ENCODE measurements at regions not wholly inside any gene's neighbourhood (a gene's known extent, or its start where the extent isn't known, plus 50 kb on each side); places are given as distances from the start of the nearest gene placed in this dataset.

DNA sequence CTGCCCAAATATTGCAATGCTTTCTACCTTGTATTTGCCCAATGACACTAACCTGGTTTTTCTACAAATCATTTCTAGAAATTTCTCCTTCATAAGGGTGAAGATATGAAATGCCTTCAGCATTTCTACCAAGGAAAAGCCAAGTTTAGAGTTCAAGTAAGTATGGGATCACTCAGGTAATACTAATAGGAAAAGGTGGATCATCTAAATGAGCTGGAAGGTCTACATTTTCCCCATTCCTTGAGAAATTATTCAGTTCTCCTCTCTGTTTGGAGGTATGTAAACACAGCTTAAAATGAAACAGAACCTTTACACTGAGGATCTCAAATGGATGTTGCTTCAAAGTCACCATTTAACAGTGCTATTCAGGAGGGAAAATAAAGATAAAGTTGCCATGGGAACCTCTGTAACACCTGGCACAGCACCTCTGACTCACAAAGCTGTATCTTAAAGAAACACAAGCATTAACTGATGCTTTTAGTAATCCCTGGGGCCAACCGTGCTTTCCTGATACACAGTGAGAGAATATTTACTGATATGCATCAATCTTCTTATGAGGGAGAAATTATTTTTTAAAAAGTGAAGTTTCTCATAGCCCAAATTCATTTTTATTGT, 161.3 kb downstream of the DRD1 start:
- Mint-ChIP-seq H3K4me1 (no peaks in the 10 kb centered on the region), H3K27me3 (no peaks in the 10 kb centered on the region), H3K36me3 (no peaks in the 10 kb centered on the region), H3K9me3 (peaks cover 11% of the 10 kb centered on the region), H3K27ac (no peak overlapping the region), H3K4me3 (no peak overlapping the region)
- ATAC-seq: no peak

DNA sequence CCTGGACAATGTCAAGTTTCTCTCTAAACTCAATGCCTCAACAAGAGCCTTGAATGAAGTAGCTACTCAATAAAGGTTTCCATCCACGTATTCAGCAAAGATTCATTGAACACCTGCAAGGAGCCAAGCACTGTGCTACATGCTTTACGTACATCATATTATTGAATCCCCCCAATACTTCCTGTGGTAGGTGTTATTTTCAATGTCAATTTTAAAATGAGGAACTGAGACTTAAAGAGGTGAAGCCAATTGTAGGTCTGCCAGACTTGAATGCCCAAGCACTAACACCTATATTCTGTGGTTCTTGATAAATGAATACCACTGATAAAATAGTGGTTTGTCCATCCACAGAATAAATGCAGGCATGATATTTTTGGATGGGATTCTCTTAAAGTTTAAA, 162.3 kb downstream of the DRD1 start:
- no peak overlapping the region for H3K4me3 Mint-ChIP-seq
- H3K27ac Mint-ChIP-seq: no peak overlapping the region
- ATAC-seq: no peak
- H3K36me3 Mint-ChIP-seq: no peaks in the 10 kb centered on the region
- no peaks in the 10 kb centered on the region for H3K4me1 Mint-ChIP-seq
- H3K9me3 Mint-ChIP-seq: peaks cover 10% of the 10 kb centered on the region
- H3K27me3 Mint-ChIP-seq: no peaks in the 10 kb centered on the region

DNA sequence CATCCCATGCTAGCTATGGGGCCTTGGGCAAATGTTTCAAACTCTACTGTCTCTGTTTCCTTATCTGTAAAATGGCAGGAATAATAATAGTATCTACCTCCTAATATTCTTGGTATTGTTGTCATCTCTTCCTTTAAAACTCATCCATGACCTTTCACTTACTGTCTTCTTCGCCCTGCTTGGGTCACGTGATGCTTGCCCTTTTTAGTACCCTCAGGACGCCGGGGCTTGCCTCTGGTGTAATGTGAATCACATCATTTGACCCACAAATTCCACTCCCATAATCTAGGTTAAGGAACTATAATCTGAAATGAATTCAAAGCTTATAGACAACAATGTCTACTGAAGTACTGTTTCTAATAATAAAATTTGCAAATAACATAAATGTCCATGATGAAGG, 162.7 kb downstream of the DRD1 start:
- Mint-ChIP-seq H3K27ac (no peak overlapping the region), H3K27me3 (no peaks in the 10 kb centered on the region), H3K4me3 (no peak overlapping the region), H3K9me3 (peaks cover 10% of the 10 kb centered on the region), H3K4me1 (no peaks in the 10 kb centered on the region), H3K36me3 (no peaks in the 10 kb centered on the region)
- no peak for ATAC-seq

DNA sequence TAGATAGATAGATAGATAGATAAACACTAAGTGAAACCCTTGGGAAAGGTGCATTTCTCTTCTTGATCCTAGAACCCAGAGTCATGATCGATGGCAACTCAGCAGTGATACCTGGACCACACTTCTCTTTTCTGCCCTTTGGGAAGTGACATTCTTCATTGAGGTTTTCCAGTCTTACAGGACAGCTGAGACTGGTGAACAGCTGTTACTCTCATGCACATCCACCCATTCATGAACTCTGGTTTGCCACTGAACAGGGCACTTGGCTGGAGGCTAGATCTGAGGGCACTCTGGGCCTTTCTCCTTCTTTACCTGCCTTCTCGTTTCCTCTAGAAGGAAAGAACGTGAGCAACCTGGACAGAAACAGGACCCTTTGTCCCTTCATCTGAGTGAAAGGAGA, 164.5 kb downstream of the DRD1 start:
- H3K27me3 Mint-ChIP-seq: no peaks in the 10 kb centered on the region
- ATAC-seq: no peak
- H3K4me3 Mint-ChIP-seq: no peak overlapping the region
- H3K4me1 Mint-ChIP-seq: no peaks in the 10 kb centered on the region
- H3K9me3 Mint-ChIP-seq: peaks cover 10% of the 10 kb centered on the region
- no peaks in the 10 kb centered on the region for H3K36me3 Mint-ChIP-seq
- H3K27ac Mint-ChIP-seq: no peak overlapping the region

DNA sequence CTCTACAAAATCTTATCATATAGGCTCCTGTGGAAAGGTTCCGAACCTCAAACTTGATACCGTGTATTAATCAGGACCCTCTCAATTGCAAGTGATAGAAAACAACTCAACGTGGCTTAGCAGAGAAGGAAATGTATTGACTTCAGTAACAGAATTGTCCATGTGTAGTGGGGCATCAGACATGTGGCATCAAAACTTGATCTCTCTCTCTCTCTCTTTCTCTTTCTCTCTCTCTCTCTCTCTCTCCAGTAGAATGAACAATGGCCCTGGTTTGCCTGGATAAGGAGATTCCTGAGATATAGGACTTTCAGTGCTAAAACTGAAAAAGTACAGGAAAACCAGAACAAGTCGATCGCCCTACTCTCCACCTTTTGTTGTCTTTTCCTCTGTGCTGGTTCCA, 168.2 kb downstream of the DRD1 start:
- H3K9me3 Mint-ChIP-seq: peaks cover 11% of the 10 kb centered on the region
- no peaks in the 10 kb centered on the region for H3K27me3 Mint-ChIP-seq
- H3K36me3 Mint-ChIP-seq: no peaks in the 10 kb centered on the region
- H3K27ac Mint-ChIP-seq: no peak overlapping the region
- H3K4me3 Mint-ChIP-seq: no peak overlapping the region
- no peak for ATAC-seq
- H3K4me1 Mint-ChIP-seq: no peaks in the 10 kb centered on the region

DNA sequence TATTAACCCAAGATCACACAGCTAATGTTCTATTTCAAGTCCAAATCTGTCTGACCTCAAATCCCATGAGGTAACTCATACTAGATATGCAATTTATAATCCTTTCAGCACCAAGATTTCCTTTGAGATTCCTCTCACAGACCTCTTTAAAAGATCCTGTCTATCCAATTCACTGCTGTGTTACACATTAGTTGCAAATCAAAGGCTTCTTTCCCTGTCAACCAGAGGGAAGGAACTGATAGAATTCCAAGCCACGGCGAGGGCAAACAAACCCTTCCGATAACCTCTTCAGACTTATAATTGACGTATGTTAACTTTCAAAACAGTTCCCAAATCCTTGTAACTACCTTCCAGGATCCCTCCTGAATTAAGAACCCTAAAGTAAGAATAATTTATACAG, 168.9 kb downstream of the DRD1 start:
- no peak overlapping the region for H3K4me3 Mint-ChIP-seq
- H3K27me3 Mint-ChIP-seq: no peaks in the 10 kb centered on the region
- H3K27ac Mint-ChIP-seq: no peak overlapping the region

DNA sequence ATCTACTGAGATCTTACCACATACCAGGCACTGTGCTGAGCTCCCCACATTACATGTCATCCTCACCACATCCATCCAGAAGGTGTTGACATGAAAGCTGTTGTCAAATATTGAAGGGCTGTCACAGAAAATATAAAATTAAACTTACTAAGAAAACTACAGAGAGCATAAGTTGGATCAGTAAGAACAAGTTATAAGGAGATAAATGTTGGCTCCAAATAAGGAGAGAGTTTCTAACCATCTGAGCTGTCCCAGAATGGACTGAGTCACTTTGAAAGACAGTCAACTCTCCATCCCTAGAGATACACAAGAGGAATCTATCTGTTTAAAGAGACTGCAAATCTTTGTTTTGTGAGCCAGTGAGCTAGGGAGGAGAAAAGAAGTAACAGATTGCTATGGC, 169.8 kb downstream of the DRD1 start:
- no peaks in the 10 kb centered on the region for H3K36me3 Mint-ChIP-seq
- H3K9me3 Mint-ChIP-seq: peaks cover 11% of the 10 kb centered on the region
- H3K27me3 Mint-ChIP-seq: no peaks in the 10 kb centered on the region
- ATAC-seq: no peak
- no peaks in the 10 kb centered on the region for H3K4me1 Mint-ChIP-seq
- H3K4me3 Mint-ChIP-seq: no peak overlapping the region
- H3K27ac Mint-ChIP-seq: no peak overlapping the region

More for the DNA sequence above, 168.9 kb downstream of the DRD1 start:
- no peak for ATAC-seq
- Mint-ChIP-seq H3K36me3 (no peaks in the 10 kb centered on the region), H3K9me3 (peaks cover 13% of the 10 kb centered on the region), H3K4me1 (no peaks in the 10 kb centered on the region)

DNA sequence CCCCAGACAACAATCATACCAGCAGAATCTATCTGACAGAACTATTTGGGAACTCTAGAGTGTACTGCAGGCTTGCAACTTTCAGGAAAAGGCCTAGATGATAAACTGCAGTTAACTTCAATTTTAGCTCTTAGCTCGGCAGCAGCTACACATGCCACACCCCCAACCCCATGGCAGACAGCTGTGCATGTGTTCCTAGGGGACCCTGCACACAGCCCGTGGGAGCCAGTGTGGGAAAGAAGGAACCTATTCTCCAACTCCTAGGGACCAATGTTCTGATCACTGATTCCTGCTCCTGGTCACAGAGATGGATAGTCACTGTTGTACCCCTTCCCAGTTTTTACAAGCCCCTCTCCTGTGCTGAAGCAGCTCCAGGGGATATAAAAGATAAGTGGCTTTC, 179.6 kb downstream of the DRD1 start:
- Mint-ChIP-seq H3K27me3 (no peaks in the 10 kb centered on the region), H3K9me3 (peaks cover 2% of the 10 kb centered on the region), H3K4me1 (no peaks in the 10 kb centered on the region), H3K36me3 (no peaks in the 10 kb centered on the region), H3K27ac (no peak overlapping the region), H3K4me3 (no peak overlapping the region)
- no peak for ATAC-seq

DNA sequence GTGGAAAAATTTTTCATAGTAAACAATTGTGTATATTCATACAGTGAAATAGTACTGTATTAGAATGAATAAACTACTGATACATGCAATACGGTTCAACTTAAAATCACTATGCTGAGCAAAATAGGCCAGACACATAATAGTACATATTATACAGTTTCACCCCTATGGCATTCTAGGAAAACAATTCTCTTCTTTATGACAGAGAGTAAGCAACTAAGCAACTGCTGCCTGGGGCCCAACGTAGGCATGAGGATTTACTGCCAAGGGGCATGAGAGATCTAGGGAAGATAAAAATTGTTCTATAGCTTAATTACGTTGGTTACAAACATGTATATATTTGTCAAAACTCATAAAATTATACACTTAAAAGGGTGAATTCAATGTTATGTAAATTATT, 180.2 kb downstream of the DRD1 start:
- Mint-ChIP-seq H3K4me1 (no peaks in the 10 kb centered on the region), H3K27ac (no peak overlapping the region), H3K27me3 (no peaks in the 10 kb centered on the region), H3K36me3 (no peaks in the 10 kb centered on the region), H3K9me3 (peaks cover 2% of the 10 kb centered on the region), H3K4me3 (no peak overlapping the region)
- ATAC-seq: no peak

DNA sequence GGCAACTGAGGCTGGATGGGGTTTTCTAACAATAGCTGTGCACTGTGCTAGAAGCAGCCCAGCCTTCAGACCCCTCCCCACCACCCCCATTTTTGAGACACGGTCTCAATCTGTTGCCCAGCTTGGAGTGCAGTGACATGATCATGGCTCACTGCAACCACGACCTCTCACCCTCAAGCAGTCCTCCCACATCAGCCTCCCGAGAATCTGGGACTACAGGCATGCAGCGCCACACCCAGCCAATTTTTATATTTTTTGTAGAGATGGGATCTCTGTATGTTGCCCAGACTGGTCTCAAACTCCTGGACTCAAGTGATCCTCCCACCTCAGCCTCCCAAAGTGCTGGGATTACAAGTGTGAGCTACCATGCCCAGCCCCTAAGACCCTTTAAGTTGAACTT, 182.5 kb downstream of the DRD1 start:
- Mint-ChIP-seq H3K27me3 (no peaks in the 10 kb centered on the region), H3K27ac (no peak overlapping the region), H3K4me1 (no peaks in the 10 kb centered on the region), H3K9me3 (peaks cover 2% of the 10 kb centered on the region), H3K4me3 (no peak overlapping the region), H3K36me3 (no peaks in the 10 kb centered on the region)
- ATAC-seq: no peak

DNA sequence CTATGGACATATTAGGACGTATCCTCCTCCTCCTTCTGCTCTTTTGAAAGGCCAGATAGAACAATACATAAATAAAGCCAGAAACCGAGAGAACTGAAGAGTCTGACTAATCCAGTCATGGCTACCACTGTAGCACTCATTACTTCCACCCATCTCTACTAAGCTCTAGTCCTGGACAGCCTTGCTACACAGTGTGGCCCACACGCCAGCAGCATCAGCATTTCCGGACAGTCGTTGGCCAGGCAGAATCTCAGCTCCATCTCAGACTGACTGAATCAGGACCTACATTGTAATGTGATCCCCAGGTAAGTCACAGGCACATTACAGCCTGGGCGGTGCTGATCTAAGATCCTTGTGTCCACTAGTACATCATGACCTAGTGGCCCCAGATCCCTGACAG, 182.9 kb downstream of the DRD1 start:
- H3K4me3 Mint-ChIP-seq: no peak overlapping the region
- no peak for ATAC-seq
- no peaks in the 10 kb centered on the region for H3K4me1 Mint-ChIP-seq
- H3K36me3 Mint-ChIP-seq: no peaks in the 10 kb centered on the region
- H3K9me3 Mint-ChIP-seq: peaks cover 2% of the 10 kb centered on the region
- H3K27ac Mint-ChIP-seq: no peak overlapping the region
- no peaks in the 10 kb centered on the region for H3K27me3 Mint-ChIP-seq

DNA sequence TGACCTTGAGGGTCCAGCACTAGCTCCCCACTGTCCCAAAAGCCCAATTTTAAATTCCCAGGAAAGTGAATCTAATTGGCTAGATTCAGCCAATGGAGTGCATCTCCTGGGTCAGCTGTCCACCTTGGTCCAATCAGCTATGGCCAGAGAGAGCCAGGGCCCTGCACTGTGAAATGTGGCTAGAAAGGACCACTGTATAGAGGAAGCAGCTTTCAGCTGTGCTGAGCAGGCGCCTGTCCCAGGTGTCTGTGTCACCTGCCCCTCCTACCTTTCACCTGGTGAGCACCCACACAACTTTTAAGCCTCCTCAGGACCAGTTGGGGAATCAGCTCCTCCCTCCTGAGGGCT, 186.2 kb downstream of the DRD1 start:
- Mint-ChIP-seq H3K27me3 (no peaks in the 10 kb centered on the region), H3K9me3 (no peaks in the 10 kb centered on the region), H3K36me3 (no peaks in the 10 kb centered on the region), H3K27ac (no peak overlapping the region), H3K4me1 (no peaks in the 10 kb centered on the region), H3K4me3 (no peak overlapping the region)
- ATAC-seq: no peak

DNA sequence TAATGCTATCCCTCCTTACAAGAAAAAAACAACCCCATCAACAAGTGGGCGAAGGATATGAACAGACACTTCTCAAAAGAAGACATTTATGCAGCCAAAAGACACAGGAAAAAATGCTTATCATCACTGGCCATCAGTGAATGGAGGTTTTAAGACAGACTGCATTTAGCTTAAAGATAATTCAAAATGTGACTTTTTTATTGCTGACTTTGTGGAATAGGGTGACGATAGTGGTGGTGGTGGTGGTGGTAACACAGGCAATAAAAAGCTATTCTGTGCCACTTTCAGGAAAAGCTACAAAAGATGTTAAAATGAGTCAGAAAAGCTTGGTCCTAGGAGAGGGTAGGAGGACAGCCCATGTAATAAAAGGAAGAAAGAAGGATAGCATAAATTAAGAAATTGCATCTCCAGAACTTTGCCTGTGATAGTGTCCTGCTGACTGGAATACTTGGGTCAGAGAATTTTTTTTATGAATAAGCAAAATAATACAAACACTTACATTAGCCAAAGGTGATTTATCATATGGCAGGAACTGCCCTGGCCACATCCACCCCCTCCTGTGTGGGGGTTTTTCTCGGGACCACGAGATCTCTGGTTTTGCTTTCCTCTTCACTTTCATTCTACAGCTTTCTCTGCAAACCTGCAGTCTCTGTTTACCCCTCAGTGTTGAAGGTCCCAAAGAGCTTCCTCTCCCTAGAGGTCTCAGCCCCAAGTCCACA, 186.7 kb downstream of the DRD1 start:
- Mint-ChIP-seq H3K27me3 (no peaks in the 10 kb centered on the region), H3K4me1 (no peaks in the 10 kb centered on the region), H3K36me3 (no peaks in the 10 kb centered on the region), H3K27ac (no peak overlapping the region), H3K4me3 (no peak overlapping the region), H3K9me3 (no peaks in the 10 kb centered on the region)
- no peak for ATAC-seq

DNA sequence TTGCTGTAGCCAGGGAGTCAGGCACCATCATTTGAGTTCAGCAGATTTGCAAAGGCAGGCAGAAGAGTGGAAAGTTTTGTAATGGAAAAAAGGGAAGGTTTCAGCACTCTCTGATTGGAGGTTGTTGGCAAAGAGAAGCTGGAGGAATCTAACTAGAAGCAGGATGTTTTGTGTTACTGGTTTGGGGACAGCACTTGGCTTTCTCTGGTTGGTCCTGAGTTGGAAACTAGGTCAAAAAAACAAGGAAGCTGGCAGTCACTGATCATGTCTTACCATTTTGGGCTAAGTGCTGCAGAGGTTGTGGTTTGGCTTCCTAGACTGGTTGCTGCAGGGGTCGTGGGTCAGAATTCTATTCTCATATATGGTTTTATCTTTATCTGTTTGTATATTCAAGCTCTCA, 189.8 kb downstream of the DRD1 start:
- ATAC-seq: no peak
- Mint-ChIP-seq H3K36me3 (no peaks in the 10 kb centered on the region), H3K9me3 (no peaks in the 10 kb centered on the region), H3K4me3 (no peak overlapping the region), H3K27ac (no peak overlapping the region), H3K4me1 (no peaks in the 10 kb centered on the region), H3K27me3 (no peaks in the 10 kb centered on the region)

DNA sequence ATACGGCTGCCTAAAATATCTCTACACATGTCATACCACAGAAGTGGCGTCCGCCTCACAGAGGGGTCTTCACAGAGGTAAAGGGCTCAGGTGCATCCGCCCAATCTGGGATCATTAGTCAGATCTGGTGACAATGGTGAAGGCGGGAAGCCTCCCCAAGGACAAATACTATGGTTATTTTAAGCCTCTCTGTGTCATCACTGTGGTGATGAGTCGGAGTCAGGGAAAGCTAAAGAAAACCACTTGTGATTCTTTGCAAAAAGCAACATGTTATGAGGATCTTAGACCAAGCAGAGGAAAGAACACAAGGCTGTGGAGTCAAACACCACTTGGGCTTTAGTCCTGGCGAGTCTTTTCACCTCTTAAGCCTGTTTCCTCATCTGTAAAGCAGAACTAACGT, 190.4 kb downstream of the DRD1 start:
- H3K9me3 Mint-ChIP-seq: no peaks in the 10 kb centered on the region
- no peak overlapping the region for H3K4me3 Mint-ChIP-seq
- no peaks in the 10 kb centered on the region for H3K4me1 Mint-ChIP-seq
- no peaks in the 10 kb centered on the region for H3K36me3 Mint-ChIP-seq
- H3K27ac Mint-ChIP-seq: no peak overlapping the region
- H3K27me3 Mint-ChIP-seq: no peaks in the 10 kb centered on the region
- no peak for ATAC-seq

DNA sequence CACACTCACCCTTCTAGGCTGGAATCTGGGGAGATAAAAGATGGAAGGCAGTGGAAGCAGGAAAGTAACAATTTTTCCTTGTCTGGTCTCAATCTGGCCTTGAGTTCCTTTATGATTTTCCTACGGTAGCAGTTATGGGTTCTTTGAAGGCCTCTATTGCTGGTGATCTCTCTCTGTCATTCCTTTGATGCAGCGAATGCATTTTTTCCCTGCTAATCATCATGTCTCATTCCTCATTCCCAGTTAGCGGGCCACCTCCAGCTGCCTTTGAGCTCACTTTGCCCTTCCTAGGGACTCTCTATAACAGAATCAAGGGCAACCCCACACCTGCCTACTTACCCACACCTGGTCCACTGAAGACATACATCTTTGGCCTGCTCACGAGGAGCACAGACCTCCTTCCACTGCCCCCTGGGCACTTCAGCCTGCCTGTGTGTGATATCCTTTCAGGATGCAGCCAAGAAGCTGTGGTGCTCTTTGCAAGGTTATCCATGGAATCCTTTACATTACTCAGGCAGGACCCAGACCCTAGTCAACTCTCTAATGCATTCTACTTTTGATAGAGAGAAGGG, 191.7 kb downstream of the DRD1 start:
- no peak overlapping the region for H3K4me3 Mint-ChIP-seq
- H3K27me3 Mint-ChIP-seq: no peaks in the 10 kb centered on the region
- no peak for ATAC-seq
- H3K36me3 Mint-ChIP-seq: no peaks in the 10 kb centered on the region
- H3K27ac Mint-ChIP-seq: no peak overlapping the region
- no peaks in the 10 kb centered on the region for H3K9me3 Mint-ChIP-seq
- no peaks in the 10 kb centered on the region for H3K4me1 Mint-ChIP-seq
